ENCODE measurements at regions not wholly inside any gene's neighbourhood (a gene's known extent, or its start where the extent isn't known, plus 50 kb on each side); places are given as distances from the start of the nearest gene placed in this dataset.

- no peak overlapping the region for H3K4me3 ChIP-seq (ENCODE audit: low read depth in 1 of 3, low read length in 3 of 3)
- FAIRE-seq, result no peak
- H3K9me3 ChIP-seq (ENCODE audit: control insufficient read depth in 2 of 2, insufficient read depth in 1 of 2, low read depth in 1 of 2, low read length in 1 of 2), result peaks cover 0 to 14% of the 10 kb centered on the region in 2 donors
- 37 to 91% (median 50%) methylated on average over 1 of the region's 1 CpG for WGBS, 3 donors
- H3K27me3 ChIP-seq (ENCODE audit: control insufficient read depth in 3 of 3, insufficient read depth in 3 of 3, low read length in 3 of 3), result no peaks in the 10 kb centered on the region
- DNase-seq, result no peak
- H3K4me1 ChIP-seq (ENCODE audit: control insufficient read depth in 3 of 3, insufficient read depth in 2 of 3, low read depth in 1 of 3, low read length in 2 of 3), result peaks cover 0 to 5% (median 0%) of the 10 kb centered on the region in 3 donors
- H3K27ac ChIP-seq (ENCODE audit: low read depth in 1 of 3, low read length in 2 of 3), result no peak overlapping the region
- H3K36me3 ChIP-seq (ENCODE audit: control insufficient read depth in 3 of 3, insufficient read depth in 2 of 3, low read depth in 1 of 3, low read length in 3 of 3), result no peaks in the 10 kb centered on the region
Measured at GRCh38 chr11:10917802-10918201, 59.9 kb upstream of the ZBED5 start.

GRCh38 chr11:10916665-10917064 lies 58.8 kb upstream of the ZBED5 start:
- WGBS, 3 donors, result 0 to 4% (median 0%) methylated on average over 1 of the region's 1 CpG
- no peak overlapping the region for H3K27ac ChIP-seq (ENCODE audit: low read depth in 1 of 3, low read length in 2 of 3)
- H3K4me1 ChIP-seq (ENCODE audit: control insufficient read depth in 3 of 3, insufficient read depth in 2 of 3, low read depth in 1 of 3, low read length in 2 of 3), result peaks cover 0 to 5% (median 0%) of the 10 kb centered on the region in 3 donors
- FAIRE-seq, result no peak
- no peaks in the 10 kb centered on the region for H3K27me3 ChIP-seq (ENCODE audit: control insufficient read depth in 3 of 3, insufficient read depth in 3 of 3, low read length in 3 of 3)
- H3K9me3 ChIP-seq (ENCODE audit: control insufficient read depth in 2 of 2, insufficient read depth in 1 of 2, low read depth in 1 of 2, low read length in 1 of 2), result peaks cover 0 to 14% of the 10 kb centered on the region in 2 donors
- DNase-seq, result peak; percentile 45 to 50
- H3K36me3 ChIP-seq (ENCODE audit: control insufficient read depth in 3 of 3, insufficient read depth in 2 of 3, low read depth in 1 of 3, low read length in 3 of 3), result no peaks in the 10 kb centered on the region
- H3K4me3 ChIP-seq (ENCODE audit: low read depth in 1 of 3, low read length in 3 of 3), result no peak overlapping the region

DNA sequence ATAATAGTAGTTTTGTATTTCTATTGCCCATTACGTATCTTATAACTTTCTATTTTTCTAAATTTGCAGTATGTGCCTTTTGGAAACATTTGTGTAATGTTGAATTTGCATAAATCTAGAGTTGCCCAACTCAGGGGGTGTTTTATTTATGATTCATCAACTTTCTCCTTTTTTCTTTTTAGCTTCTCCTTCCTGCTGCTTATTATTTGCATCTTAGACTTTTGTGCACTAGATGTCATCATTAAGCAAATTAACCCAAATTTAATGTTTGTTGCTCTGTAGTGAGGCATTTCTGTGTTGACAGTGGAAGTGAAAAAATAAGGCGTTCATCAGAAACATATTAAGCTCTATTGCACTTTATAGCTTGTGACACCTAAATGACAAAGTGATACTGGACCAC lies 56.2 kb upstream of the ZBED5 start:
- no peak overlapping the region for H3K4me3 ChIP-seq (ENCODE audit: low read depth in 1 of 3, low read length in 3 of 3)
- no peaks in the 10 kb centered on the region for H3K36me3 ChIP-seq (ENCODE audit: control insufficient read depth in 3 of 3, insufficient read depth in 2 of 3, low read depth in 1 of 3, low read length in 3 of 3)
- DNase-seq (no peak), FAIRE-seq (no peak)
- 81 to 93% (median 87%) methylated on average over 2 of the region's 2 CpGs for WGBS, 3 donors
- peaks cover 0 to 14% of the 10 kb centered on the region in 2 donors for H3K9me3 ChIP-seq (ENCODE audit: control insufficient read depth in 2 of 2, insufficient read depth in 1 of 2, low read depth in 1 of 2, low read length in 1 of 2)
- peaks cover 0 to 5% (median 0%) of the 10 kb centered on the region in 3 donors for H3K4me1 ChIP-seq (ENCODE audit: control insufficient read depth in 3 of 3, insufficient read depth in 2 of 3, low read depth in 1 of 3, low read length in 2 of 3)
- no peaks in the 10 kb centered on the region for H3K27me3 ChIP-seq (ENCODE audit: control insufficient read depth in 3 of 3, insufficient read depth in 3 of 3, low read length in 3 of 3)
- no peak overlapping the region for H3K27ac ChIP-seq (ENCODE audit: low read depth in 1 of 3, low read length in 2 of 3)

- 76 to 83% (median 80%) methylated on average over 1 of the region's 1 CpG for WGBS, 3 donors
- Histone ChIP-seq H3K27ac (ENCODE audit: low read depth in 1 of 3, low read length in 2 of 3) (no peak overlapping the region), H3K27me3 (ENCODE audit: control insufficient read depth in 3 of 3, insufficient read depth in 3 of 3, low read length in 3 of 3) (no peaks in the 10 kb centered on the region), H3K36me3 (ENCODE audit: control insufficient read depth in 3 of 3, insufficient read depth in 2 of 3, low read depth in 1 of 3, low read length in 3 of 3) (no peaks in the 10 kb centered on the region), H3K4me1 (ENCODE audit: control insufficient read depth in 3 of 3, insufficient read depth in 2 of 3, low read depth in 1 of 3, low read length in 2 of 3) (peaks cover 0 to 5% (median 0%) of the 10 kb centered on the region in 3 donors), H3K9me3 (ENCODE audit: control insufficient read depth in 2 of 2, insufficient read depth in 1 of 2, low read depth in 1 of 2, low read length in 1 of 2) (peaks cover 0 to 14% of the 10 kb centered on the region in 2 donors), H3K4me3 (ENCODE audit: low read depth in 1 of 3, low read length in 3 of 3) (no peak overlapping the region)
- DNase-seq (no peak), FAIRE-seq (no peak)
Measured at GRCh38 chr11:10913075-10913474, 55.2 kb upstream of the ZBED5 start.

DNA sequence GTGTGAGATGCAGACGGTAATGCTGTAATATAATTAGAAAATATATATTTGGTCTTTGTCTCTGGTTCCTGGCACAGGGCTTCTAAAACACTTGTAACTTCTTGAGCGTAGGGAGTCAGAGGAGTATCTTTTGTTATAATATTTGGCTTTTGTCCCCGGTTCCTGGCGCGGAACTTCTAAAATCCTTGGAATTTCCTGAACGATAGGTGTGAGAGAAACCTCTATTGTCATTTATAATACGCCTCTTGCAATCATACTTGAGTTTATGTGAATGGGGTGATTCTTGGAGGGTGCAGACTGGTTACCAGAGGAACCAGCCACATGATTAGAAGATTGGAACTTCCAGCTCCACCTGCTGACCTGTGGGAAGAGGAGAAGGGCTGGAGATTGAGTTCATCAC lies 54.1 kb upstream of the ZBED5 start:
- no peaks in the 10 kb centered on the region for H3K36me3 ChIP-seq (ENCODE audit: control insufficient read depth in 3 of 3, insufficient read depth in 2 of 3, low read depth in 1 of 3, low read length in 3 of 3)
- WGBS, 3 donors, result 84 to 92% (median 91%) methylated on average over 7 of the region's 7 CpGs

DNA sequence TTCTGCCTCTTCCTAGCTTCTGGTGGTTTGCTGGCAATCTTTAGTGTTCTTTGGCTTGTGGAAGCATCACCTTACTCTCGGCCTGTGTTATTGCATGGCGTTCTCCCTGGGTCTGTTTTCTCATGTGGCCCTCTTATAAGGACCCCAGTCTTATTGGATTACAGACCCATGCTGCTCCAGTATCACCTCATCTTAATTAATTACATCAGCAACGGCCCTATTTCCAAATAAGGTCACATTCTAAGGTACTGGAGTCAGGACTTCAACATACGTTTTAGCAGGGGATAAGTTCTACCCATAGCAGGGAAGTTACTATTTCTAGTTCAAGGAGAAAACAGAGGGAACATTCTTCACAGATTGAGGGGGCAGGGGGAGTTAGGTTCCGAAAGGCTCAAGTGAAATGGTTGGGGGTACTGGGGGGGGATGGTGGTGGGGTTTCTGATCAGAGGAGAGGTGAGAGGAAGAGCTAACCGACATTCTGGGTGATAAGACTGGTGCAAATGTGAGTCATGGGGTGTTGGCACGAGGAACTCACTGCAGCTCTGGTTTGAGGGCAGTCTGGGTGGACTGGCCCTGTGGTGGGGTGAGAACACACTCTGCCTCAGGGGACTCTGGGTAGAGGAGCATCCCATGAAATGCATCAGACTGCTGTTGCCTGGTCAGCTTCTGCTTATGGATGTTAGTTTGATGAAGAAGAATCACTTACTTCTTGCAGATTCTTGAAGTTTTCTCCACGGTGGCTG lies 51.5 kb upstream of the ZBED5 start:
- H3K27ac ChIP-seq (ENCODE audit: low read depth in 1 of 3, low read length in 2 of 3), result no peak overlapping the region
- no peak for FAIRE-seq
- DNase-seq, result no peak
- WGBS, 3 donors, result 64 to 76% (median 66%) methylated on average over 8 of the region's 8 CpGs
- no peaks in the 10 kb centered on the region for H3K9me3 ChIP-seq (ENCODE audit: control insufficient read depth in 2 of 2, insufficient read depth in 1 of 2, low read depth in 1 of 2, low read length in 1 of 2)
- H3K4me3 ChIP-seq (ENCODE audit: low read depth in 1 of 3, low read length in 3 of 3), result no peak overlapping the region
- no peaks in the 10 kb centered on the region for H3K27me3 ChIP-seq (ENCODE audit: control insufficient read depth in 3 of 3, insufficient read depth in 3 of 3, low read length in 3 of 3)
- no peaks in the 10 kb centered on the region for H3K4me1 ChIP-seq (ENCODE audit: control insufficient read depth in 3 of 3, insufficient read depth in 2 of 3, low read depth in 1 of 3, low read length in 2 of 3)
- no peaks in the 10 kb centered on the region for H3K36me3 ChIP-seq (ENCODE audit: control insufficient read depth in 3 of 3, insufficient read depth in 2 of 3, low read depth in 1 of 3, low read length in 3 of 3)

More for the DNA sequence above, 54.1 kb upstream of the ZBED5 start:
- H3K27me3 ChIP-seq (ENCODE audit: control insufficient read depth in 3 of 3, insufficient read depth in 3 of 3, low read length in 3 of 3), result no peaks in the 10 kb centered on the region
- no peak overlapping the region for H3K4me3 ChIP-seq (ENCODE audit: low read depth in 1 of 3, low read length in 3 of 3)
- H3K4me1 ChIP-seq (ENCODE audit: control insufficient read depth in 3 of 3, insufficient read depth in 2 of 3, low read depth in 1 of 3, low read length in 2 of 3), result no peaks in the 10 kb centered on the region
- FAIRE-seq, result no peak
- no peak for DNase-seq
- no peak overlapping the region for H3K27ac ChIP-seq (ENCODE audit: low read depth in 1 of 3, low read length in 2 of 3)
- H3K9me3 ChIP-seq (ENCODE audit: control insufficient read depth in 2 of 2, insufficient read depth in 1 of 2, low read depth in 1 of 2, low read length in 1 of 2), result peaks cover 0 to 5% of the 10 kb centered on the region in 2 donors

- no peak for DNase-seq
- WGBS, 3 donors, result 86 to 93% (median 87%) methylated on average over 8 of the region's 8 CpGs
- H3K4me3 ChIP-seq (ENCODE audit: low read depth in 1 of 3, low read length in 3 of 3), result no peak overlapping the region
- no peaks in the 10 kb centered on the region for H3K27me3 ChIP-seq (ENCODE audit: control insufficient read depth in 3 of 3, insufficient read depth in 3 of 3, low read length in 3 of 3)
- no peak for FAIRE-seq
- no peak overlapping the region for H3K27ac ChIP-seq (ENCODE audit: low read depth in 1 of 3, low read length in 2 of 3)
- no peaks in the 10 kb centered on the region for H3K9me3 ChIP-seq (ENCODE audit: control insufficient read depth in 2 of 2, insufficient read depth in 1 of 2, low read depth in 1 of 2, low read length in 1 of 2)
- no peaks in the 10 kb centered on the region for H3K4me1 ChIP-seq (ENCODE audit: control insufficient read depth in 3 of 3, insufficient read depth in 2 of 3, low read depth in 1 of 3, low read length in 2 of 3)
- H3K36me3 ChIP-seq (ENCODE audit: control insufficient read depth in 3 of 3, insufficient read depth in 2 of 3, low read depth in 1 of 3, low read length in 3 of 3), result no peaks in the 10 kb centered on the region
Measured at GRCh38 chr11:10908215-10908951, 50.5 kb upstream of the ZBED5 start.
